ENCODE measurements at regions not wholly inside any gene's neighbourhood (a gene's known extent, or its start where the extent isn't known, plus 50 kb on each side); places are given as distances from the start of the nearest gene placed in this dataset.

DNA sequence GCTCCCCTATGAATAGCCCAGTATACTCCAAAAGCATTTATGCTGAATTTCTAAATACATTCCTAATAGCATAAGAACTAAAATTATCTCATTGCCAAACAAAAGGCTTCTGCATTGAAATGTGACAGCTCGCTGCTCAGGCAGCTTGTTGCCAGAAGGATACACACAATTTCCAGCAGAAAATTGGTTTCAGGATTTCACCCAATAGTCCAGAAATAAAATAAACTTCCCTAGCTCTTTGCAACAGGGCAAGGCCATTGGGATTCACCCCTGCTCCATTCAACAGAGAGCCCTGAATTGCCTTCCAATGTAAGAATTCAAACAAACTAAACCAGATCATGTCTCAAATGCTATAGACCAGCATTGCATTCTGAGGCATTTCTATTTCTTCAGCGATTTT is 70.7 kb downstream of the RBM43 start:
- no peak for TF ChIP-seq POLR2AphosphoS5 (IDR thresholded peaks at IDR 0.05)
- no peak for TF ChIP-seq CTCF (IDR thresholded peaks at IDR 0.05)
- no peak for TF ChIP-seq EP300 (IDR thresholded peaks at IDR 0.05)
- TF ChIP-seq POLR2A (IDR thresholded peaks at IDR 0.05) = no peak

Data from gastroesophageal sphincter (tissue), 3 donors.